ENCODE measurements at regions not wholly inside any gene's neighbourhood (a gene's known extent, or its start where the extent isn't known, plus 50 kb on each side); places are given as distances from the start of the nearest gene placed in this dataset.

GRCh38 chr12:47602325-47602724 lies 103.5 kb downstream of the RPAP3 start:
- TF ChIP-seq CTCF (conservative IDR thresholded peaks at IDR 0.05; ENCODE audit: low read depth, low read length) (no peak), EZH2phosphoT487 (IDR thresholded peaks at IDR 0.05; ENCODE audit: borderline replicate concordance, low read length) (no peak), EZH2 (IDR thresholded peaks at IDR 0.05; ENCODE audit: low read length, unreplicated experiment) (no peak)

All from PC-3 (cell line).